CD4-positive, alpha-beta T cell treated with Interleukin-4 for 1 hour (primary cell): ENCODE measurements at regions not wholly inside any gene's neighbourhood (a gene's known extent, or its start where the extent isn't known, plus 50 kb on each side); places are given as distances from the start of the nearest gene placed in this dataset.

Experiments
- DNase-seq, 2 donors: peaks; one replicate each; pipeline ENCODE4 v3.0.0-alpha.2; 2020 to 2022

- DNase-seq = no peak
Measured at GRCh38 chr6:169960521-169960885, 209.1 kb downstream of the ERMARD start.

GRCh38 chr6:169960003-169960344 lies 208.6 kb downstream of the ERMARD start:
- DNase-seq = no peak

- DNase-seq = peak; percentile 61 to 68
Measured at GRCh38 chr6:169959136-169960002, 207.9 kb downstream of the ERMARD start.

GRCh38 chr6:169958510-169958909 lies 207.1 kb downstream of the ERMARD start:
- DNase-seq = no peak

- DNase-seq = no peak
Measured at GRCh38 chr6:169957351-169957963, 206.0 kb downstream of the ERMARD start.

- DNase-seq = no peak
Measured at GRCh38 chr6:169956580-169956979, 205.2 kb downstream of the ERMARD start.

GRCh38 chr6:169955731-169956437 lies 204.5 kb downstream of the ERMARD start:
- no peak for DNase-seq

- DNase-seq = no peak
Measured at GRCh38 chr6:169954977-169955376, 203.6 kb downstream of the ERMARD start.

- DNase-seq = no peak
Measured at GRCh38 chr6:169953686-169954085, 202.3 kb downstream of the ERMARD start.

GRCh38 chr6:169950558-169950957 lies 199.1 kb downstream of the ERMARD start:
- peak in 1 of 2 donors; percentile 42 for DNase-seq

- DNase-seq = no peak
Measured at GRCh38 chr6:169949511-169950097, 198.2 kb downstream of the ERMARD start.

GRCh38 chr6:169946971-169947370 lies 195.5 kb downstream of the ERMARD start:
- DNase-seq = no peak

GRCh38 chr6:169945117-169945516 lies 193.7 kb downstream of the ERMARD start:
- DNase-seq = no peak

- no peak for DNase-seq
Measured at GRCh38 chr6:169944415-169944814, 193.0 kb downstream of the ERMARD start.

- DNase-seq = no peak
Measured at GRCh38 chr6:169944061-169944337, 192.6 kb downstream of the ERMARD start.

GRCh38 chr6:169943241-169944060 lies 192.0 kb downstream of the ERMARD start:
- no peak for DNase-seq

GRCh38 chr6:169942173-169942572 lies 190.8 kb downstream of the ERMARD start:
- DNase-seq = no peak

- no peak for DNase-seq
Measured at GRCh38 chr6:169940481-169941271, 189.3 kb downstream of the ERMARD start.

- DNase-seq = no peak
Measured at GRCh38 chr6:169939554-169940164, 188.2 kb downstream of the ERMARD start.

GRCh38 chr6:169938731-169939130 lies 187.3 kb downstream of the ERMARD start:
- DNase-seq = no peak

GRCh38 chr6:169938262-169938701 lies 186.9 kb downstream of the ERMARD start:
- no peak for DNase-seq
